HG02642 (cell line): ENCODE measurements at regions not wholly inside any gene's neighbourhood (a gene's known extent, or its start where the extent isn't known, plus 50 kb on each side); places are given as distances from the start of the nearest gene placed in this dataset.

Source experiments
- ATAC-seq: cut with Tn5 transposase; IDR thresholded peaks from one replicate; pipeline ENCODE4 v1.9.1; 2021; ENCODE audit warnings: mild to moderate bottlenecking; ENCODE audit not compliant: unreplicated experiment, poor library complexity

DNA sequence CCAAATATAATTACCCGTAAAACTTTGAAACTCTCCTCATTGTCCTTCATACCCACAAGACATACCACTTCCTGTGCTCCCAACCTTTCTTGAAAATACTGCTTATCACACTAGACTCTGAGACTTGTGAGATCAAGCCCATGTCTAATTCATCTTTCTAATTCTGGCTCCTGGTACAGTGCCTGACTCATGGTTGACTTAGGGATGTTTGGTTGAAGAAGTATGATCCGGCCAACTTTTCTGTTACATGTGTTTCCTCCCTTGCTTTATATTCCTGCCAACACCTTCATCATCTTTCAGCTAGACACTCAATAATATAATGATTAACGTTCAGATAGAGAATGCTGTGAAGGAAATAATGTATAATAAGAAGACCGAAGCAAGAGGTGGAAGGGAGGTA lies 58.2 kb downstream of the MEX3B start:
- no peak for ATAC-seq

DNA sequence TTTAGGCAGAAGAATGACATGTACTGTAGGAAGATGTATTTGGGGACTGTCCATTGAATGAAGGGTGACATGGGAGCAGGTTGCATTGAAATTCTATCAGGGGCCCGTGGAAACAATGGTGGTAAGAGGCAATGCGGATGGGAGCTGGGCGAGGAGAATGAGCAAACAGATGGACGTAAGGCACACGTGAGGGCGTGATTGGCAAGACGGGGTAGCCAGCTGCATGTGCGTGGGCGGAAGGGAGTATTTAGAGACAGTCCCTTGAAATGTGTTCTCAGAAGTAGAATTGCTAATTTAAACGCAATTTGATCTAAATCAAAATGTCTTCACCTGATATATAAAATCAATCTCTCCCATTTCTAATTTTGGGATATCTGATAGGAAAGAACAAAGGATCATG lies 62.3 kb downstream of the MEX3B start:
- no peak for ATAC-seq

DNA sequence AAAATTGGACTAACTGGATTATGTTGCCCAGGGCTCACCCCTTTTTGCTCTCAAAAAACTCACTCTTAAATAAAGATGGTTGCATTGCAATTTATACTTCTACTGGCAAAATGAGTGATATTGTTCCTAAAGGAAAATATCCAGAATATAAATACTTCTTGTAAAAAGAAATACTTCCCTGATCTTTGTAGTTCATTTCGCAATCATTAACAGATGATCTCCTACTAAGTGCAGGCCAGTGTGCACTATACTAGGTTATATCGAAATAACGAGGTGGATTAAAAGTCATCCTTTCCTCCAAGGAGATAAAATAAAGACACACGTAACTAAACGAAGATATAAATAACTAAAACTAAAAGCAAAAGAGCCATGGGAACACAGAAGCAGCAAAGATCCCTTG lies 63.0 kb downstream of the MEX3B start:
- no peak for ATAC-seq

DNA sequence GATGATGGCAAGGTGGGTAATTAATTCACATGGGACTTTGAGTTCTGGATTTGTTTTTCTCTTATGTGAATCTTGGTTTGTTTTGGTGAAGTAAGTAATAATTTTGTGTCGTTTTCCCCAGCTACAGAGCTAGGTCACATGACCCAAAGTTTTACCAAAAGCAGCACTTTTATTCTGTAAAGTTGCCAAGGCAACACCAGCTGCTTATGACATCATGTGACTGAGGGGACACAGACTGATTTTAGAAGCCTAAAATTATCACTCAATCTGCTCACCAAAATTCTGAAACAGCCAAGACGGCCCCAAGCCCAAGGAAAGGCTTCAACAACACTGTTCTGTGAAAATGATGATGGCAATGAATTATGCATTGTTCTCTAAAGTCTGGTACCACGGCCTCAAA lies 63.9 kb downstream of the MEX3B start:
- no peak for ATAC-seq

DNA sequence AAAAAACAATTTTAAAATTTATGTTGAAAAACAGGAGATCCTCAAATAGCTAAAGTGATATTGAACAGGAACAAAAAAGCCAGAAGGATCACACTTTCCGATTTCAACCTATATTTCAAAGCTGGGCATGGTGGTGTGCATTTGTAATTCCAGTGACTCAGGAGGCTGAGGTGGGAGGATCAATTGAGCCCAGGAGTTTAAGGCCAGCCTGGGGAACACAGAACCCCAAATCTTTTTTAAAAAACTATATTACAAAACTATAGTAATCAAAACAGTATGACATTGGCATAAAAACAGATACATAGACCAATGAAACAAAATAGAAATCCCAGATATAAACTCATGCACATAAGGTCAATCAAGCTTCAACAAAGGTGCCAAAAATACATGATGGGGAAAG lies 68.4 kb downstream of the MEX3B start:
- no peak for ATAC-seq

DNA sequence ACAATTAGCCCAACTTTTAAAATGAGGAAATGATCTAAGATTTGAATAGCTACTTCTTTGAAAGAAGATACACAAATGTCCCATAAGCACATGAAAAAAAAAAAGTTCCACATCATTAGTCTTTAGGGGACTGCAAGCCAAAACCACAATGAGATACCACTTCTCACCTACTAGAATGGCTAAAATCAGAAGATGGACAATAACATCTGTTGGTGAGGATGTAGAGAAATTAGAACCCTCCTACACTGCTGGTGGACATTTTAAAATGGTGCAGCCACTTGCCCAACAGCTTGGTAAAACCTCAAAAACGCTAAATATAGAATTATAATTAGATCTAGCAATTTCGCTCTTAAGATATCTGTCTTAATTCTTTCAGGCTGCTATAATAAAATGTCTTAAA lies 77.1 kb downstream of the MEX3B start:
- ATAC-seq = no peak

DNA sequence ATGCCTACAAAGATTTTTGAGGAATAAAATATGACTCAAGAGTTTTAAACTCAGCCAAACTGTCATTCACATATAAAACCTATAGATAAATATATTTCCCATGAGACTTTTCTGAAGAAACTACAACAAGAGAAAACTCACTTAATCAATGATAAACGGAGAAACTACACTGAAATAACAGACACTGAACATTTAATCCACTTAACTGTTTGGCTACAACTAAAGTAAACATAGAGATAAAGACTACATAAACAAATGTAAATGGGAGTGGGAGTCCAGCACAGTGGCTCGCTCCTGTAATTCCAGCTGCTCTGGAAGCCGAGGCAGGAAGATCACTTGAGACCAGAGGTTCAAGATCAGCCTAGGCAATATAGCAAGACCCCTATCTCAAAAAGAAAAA lies 79.2 kb downstream of the MEX3B start:
- no peak for ATAC-seq

DNA sequence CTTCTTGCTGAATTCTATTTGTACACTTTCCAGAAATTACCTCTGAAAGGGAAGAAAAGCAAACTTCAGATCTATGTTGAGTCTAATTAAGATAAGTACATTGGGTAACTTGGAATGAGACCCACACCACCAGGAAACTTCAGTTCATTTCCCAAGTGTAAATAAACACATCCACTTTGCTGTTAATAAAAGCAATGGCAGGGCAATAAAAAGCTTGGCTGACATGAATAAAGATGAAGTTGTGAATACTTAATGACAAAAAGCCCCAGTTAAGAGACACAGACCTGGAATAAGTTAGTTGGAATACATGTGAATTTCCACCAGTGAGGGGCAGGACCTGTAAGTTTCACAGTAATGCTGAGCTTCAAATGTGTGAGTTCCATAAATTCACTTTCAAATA lies 83.3 kb downstream of the MEX3B start:
- ATAC-seq = no peak

DNA sequence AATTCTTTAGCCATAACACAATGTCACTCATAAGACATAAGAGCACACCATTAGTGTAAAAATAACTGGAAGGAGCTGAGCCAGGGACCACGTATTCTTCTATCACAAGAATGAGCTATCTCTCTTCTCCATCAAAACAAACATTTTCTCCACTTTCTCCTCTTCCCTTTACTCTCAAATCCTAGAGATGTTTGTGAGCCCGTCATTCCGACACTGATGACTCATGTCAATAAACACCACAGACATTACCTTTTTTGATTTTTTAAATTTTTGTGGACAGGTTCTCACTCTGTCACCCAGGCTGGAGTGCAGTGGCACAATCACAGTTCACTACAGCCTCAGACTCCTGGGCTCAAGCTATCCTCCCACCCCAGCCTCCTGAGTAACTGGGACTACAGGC lies 86.6 kb downstream of the MEX3B start:
- no peak for ATAC-seq

DNA sequence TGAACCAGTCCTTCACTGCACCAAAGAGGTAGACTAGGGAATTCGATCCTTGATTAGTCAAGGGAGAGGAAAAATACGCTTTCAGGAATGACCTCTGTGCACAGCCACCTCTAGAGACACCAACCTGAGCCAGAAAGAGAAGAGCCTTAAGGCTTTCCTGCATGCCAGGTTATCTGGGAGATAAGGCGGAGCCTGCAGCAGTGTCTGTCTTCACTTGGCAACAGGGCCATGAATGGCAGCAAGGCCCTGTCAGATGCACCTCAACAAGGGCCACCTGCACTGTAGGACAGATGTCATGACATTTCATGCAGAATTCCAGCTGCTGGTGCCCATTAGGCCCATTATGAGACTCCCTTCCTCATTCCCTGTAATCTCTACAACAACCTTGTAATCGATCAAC lies 88.1 kb downstream of the MEX3B start:
- no peak for ATAC-seq

DNA sequence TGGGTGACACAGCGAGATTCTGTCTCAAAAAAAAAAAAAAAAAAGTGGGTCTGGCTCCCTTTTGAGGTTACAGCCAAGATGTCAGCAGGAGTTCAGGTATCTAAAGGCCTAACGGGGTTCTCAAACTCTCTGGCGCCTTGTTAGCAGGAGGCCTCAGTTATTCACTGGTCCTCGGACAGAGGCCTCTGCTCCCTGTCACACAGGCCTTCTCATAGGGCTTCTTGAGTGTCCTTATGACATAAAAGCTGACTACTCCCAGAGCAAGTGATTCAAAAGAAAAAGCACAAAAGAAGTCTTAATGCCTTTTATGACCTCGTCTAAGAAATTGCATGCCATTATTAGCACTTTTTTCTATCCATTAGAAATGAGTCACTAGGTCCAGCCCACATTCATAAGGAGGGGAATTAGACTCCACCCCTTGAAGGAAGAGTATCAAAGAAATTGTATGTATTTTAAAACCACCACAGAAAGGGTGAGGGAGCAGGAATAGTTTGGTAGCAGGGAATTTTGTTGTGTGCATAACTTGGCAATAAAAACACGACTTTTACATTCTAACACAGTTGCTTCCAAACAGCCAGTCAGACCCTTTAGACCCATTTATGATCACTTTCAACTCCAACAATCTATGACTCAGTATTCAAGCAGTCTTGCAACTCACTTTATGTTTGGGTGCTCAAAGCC lies 90.3 kb downstream of the MEX3B start:
- no peak for ATAC-seq

DNA sequence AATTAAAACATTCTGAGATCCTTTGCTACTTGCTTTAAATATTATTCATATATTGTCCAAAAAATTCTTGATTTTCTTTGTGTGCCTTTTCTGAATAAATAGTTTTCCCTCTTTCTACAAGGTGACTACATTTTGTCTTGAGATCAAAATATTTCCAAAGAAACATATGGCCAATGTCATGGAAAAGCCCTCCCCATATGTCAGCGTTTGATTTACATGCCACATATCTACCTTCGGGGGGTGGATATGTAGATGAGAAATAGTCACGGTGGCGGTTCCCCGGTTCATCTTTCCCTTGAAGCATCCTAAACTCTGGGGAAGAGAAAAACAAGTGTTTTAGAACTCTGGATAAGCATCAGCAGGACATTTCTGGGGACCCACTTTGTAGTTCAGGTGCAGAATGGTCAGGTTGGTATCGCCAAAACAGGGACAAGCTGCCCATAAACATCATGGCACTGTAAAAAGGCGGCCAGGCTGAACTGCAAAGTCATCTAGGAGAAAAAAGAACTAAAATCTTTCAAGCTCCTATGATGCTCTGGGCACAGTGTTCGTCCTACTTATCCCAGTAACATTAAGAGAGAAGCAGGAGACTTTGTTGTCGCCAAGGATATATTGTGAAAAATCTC lies 91.5 kb downstream of the MEX3B start:
- no peak for ATAC-seq

DNA sequence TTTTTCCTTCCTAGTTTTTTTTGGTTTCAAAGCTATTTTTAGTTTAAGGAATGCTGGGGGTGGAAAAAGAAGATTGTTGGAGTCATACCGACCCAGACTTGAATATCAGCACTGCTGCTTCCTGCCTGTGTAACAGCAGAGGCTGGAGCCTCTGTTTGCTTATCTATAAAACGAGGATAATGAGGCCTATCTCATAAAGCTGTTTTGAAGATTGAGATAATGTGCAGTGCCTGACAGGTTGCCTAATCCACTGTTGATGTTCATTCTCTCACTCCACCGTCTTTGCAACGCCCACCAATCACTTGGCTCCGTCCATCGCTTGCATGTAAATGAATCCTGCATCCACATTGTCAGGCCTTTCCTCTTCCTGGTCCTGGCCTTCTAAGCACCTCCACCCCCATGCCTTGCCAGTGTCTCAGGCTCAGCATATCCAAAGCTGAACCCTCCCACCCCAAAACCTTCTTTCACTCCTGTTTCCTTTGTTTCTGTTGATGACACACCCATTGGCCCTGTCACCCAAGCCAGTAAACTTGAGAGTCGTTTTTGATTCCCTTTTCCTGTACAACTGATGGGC lies 94.9 kb downstream of the MEX3B start:
- no peak for ATAC-seq

DNA sequence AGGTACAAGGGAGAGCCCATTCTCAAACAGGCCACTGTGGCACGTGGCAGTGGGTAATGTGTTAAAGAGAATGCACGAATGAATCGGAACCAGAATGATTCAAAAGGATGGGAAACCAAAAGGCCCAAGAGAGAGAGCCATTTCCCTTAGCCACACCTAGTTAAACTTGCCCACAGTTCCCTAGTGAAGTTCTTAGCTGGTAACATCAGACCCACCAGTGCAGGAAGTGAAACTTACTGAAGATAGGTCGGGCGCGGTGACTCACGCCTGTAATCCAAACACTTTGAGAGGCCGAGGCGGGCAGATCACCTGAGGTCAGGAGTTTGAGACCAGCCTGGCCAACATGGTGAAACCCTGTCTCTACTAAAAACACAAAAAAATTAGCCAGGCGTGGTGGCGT lies 97.1 kb downstream of the MEX3B start:
- no peak for ATAC-seq

DNA sequence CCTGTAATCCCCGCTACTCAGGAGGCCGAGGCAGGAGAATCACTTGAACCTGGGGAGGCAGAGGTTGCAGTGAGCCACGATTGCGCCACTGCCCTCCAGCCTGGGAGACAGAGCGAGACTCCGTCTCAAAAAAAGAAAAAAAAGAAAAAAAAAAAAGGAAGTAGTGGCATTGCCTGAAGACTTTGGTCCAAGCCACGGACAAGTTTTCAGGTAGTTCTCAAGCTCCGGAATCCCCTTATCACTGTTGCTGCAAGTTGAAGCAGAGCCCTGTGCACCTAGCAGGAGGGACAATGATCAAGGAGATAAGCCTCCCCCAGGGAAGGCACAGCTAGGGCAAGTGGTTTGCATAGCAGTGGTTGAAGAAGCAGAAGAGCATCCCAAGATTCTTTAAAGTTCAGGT lies 97.6 kb downstream of the MEX3B start:
- no peak for ATAC-seq

DNA sequence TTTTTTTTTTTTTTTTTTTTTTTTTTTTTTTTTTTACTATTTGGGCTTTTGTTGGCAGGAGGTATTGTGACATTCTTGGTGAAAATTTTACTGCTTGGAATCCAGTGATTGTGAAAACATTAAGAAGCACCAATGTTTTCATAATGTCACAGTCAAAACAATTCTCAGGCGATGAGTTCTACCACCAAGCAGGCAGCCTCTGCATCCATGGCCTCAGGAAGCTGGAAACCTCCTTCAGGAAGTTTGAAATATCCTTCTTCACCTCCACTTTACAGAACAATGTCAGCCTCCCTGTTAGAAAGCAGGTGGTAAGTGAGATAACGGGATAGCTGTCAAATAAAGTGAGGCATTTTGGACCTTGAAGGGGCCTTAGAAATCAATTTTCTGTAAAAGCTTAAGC lies 98.3 kb downstream of the MEX3B start:
- ATAC-seq = no peak

DNA sequence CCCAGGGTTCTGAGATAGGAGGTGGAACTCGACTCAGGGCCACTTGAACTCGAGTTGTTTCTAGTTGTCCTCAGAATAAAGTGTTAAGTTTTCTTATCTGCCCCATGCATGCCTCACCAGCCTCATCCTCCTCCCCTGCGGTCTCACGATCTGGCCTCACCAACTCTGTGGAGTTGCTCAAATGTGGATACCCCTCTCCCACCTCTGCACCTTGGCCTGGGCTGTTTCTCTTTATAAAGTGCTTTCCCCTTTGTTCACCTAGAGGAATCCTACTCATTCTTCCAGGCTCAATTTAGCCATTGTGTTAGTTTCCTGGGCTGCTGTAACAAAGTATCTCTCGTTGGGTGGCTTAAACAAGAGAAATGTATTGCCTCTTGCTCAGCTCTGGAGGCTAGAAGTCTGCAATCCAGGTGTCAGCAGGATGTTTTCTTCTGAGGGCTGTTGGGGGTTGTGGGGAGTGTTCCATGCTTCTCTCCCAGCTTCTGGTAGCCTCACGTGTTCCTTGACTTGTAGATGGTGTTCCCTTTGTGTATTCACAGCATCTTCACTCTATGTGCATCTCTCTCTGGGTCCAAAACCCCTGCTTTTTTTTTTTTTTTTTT lies 100.7 kb downstream of the MEX3B start:
- ATAC-seq = no peak

DNA sequence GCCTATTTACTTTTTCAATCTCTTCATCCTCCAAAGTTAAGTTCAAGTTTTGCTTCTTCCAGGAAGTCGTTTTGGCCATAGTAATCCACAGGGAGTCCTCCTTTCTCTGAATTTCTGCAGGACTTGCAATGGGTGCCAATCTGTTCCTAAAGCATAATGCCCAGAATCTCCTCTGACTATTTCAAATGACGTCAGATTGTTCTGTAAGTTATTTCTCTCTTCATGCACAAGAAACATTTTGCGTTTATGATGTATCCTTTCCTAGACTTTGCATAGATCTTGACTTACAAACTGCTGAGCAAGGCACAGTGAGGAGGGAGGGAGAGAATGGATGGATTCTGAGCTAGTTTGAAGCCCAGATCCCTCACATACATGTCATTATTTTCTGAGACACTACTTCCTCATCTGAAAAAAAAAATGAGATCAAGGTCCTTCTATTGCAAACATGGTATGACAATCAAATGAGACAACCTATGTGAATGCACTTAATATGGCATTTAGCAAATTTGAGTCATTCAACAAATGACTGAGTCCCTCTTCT lies 103.1 kb downstream of the MEX3B start:
- no peak for ATAC-seq

DNA sequence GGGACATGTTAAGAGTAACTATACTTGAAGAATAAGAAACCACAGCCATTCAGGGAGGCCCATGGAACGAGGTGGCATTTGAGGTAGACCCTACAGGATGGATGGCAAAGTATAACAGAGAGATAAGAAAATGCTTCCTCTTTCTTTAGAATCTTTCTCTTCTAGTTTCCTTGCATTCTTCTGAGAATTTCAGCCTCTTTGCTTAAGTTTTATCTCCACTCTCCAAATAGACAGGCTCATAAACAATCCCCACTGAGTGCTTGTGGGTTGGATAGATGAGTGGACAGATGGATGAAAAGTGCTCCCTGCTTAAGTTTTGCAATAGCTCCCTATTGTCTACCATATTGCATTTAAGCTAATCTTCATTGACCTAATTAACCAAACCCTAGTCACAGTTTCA lies 103.7 kb downstream of the MEX3B start:
- ATAC-seq = no peak

DNA sequence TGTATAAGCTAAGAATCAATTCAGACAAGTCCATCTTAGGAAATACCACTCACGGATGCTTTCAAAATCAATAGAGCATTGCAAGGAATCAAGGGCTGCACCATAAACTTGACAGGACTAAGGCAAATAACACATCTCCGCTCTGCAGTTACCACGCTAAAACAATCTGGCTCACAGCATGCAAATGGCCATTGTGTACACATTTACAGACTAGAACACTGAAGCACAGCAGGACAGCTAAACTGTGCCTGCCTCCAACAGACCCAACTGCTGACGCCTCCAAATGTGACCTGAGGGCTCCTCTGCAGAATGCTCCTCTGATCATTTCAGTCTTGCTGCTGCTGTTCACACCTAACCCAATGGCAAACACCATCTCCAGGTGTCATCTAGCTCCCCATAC lies 104.3 kb downstream of the MEX3B start:
- no peak for ATAC-seq
